Adrenal gland (tissue), 5 donors: ENCODE measurements at regions not wholly inside any gene's neighbourhood (a gene's known extent, or its start where the extent isn't known, plus 50 kb on each side); places are given as distances from the start of the nearest gene placed in this dataset.

Source experiments
- CTCF ChIP-seq, 6 experiments: fragments of 450-650 bp in 4 of 6; fragments of 200-600 bp in 2 of 6; sonication (generic) in 1 of 6; IDR thresholded peaks; 1 replicate in 5 of 6; 2 replicates in 1 of 6; pipeline versions ENCODE4 v1.5.1 to v1.8.0; 2016 to 2021; ENCODE audit warnings: antibody characterized with exemption in 6 of 6, mild to moderate bottlenecking in 2 of 6, moderate library complexity in 1 of 6
- POLR2A ChIP-seq, 2 donors: fragments of 450-650 bp; IDR thresholded peaks; one replicate each; pipeline ENCODE4 v1.6.1; 2017; ENCODE audit warnings: antibody characterized with exemption in 2 of 2, mild to moderate bottlenecking in 2 of 2, moderate library complexity in 1 of 2
- donor health status: DM: no; HTN: no; CAD: no.

- TF ChIP-seq POLR2A (IDR thresholded peaks at IDR 0.05) (no peak), CTCF (IDR thresholded peaks at IDR 0.05) (no peak)
These were observed 221.0 kb downstream of the ESM1 start for GRCh38 chr5:54764102-54765090.
